ENCODE measurements at regions not wholly inside any gene's neighbourhood (a gene's known extent, or its start where the extent isn't known, plus 50 kb on each side); places are given as distances from the start of the nearest gene placed in this dataset.

DNA sequence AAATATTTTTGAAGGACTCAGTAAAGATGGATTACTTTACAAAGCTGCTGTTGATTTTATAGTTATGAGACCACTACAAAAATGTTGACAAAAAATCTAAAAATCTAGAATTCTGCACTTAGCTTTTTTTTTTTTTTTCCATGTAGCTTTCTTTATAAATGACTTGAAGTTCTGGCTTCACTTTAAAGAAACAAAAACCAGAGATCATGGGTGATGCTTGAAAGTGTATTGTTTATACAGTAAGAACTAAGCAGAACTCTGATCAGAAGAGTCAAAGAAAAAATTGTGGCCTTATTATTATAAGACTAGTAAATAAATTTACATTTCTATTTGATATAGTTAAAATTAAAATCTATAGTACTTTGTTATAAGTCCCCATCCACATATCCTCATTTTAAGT lies 301.7 kb downstream of the BLID start:
- Histone ChIP-seq H3K4me1 (ENCODE audit: control insufficient read depth, extremely low read depth, insufficient read depth, low read length) (no peaks in the 10 kb centered on the region), H3K9me1 (ENCODE audit: control insufficient read depth, extremely low read depth, insufficient read depth, low read length) (no peaks in the 10 kb centered on the region), H2AFZ (ENCODE audit: control insufficient read depth, low read length) (no peak overlapping the region), H3K79me2 (ENCODE audit: control insufficient read depth, insufficient read depth, low read length) (no peaks in the 10 kb centered on the region), H3K4me3 (ENCODE audit: control insufficient read depth in 2 of 3, extremely low read depth in 1 of 3, insufficient read depth in 2 of 3, low read depth in 1 of 3, low read length in 3 of 3) (no peak overlapping the region), H4K20me1 (ENCODE audit: control insufficient read depth, extremely low read depth, insufficient read depth, low read length) (no peaks in the 10 kb centered on the region), H3K27me3 (ENCODE audit: control insufficient read depth, extremely low read depth, insufficient read depth, low read length) (no peaks in the 10 kb centered on the region), H3K9me3 (ENCODE audit: control insufficient read depth, low read depth, low read length) (no peaks in the 10 kb centered on the region), H3K4me2 (ENCODE audit: control insufficient read depth, extremely low read depth, insufficient read depth, low read depth, low read length) (no peak overlapping the region), H3K36me3 (ENCODE audit: control insufficient read depth in 2 of 2, extremely low read depth in 1 of 2, insufficient read depth in 2 of 2, low read length in 2 of 2) (no peaks in the 10 kb centered on the region), H3K27ac (ENCODE audit: control insufficient read depth, insufficient read depth, low read length) (no peak overlapping the region), H3K9ac (ENCODE audit: control insufficient read depth, extremely low read depth, insufficient read depth, low read length) (no peak overlapping the region)
- TF ChIP-seq, protein P1, sequence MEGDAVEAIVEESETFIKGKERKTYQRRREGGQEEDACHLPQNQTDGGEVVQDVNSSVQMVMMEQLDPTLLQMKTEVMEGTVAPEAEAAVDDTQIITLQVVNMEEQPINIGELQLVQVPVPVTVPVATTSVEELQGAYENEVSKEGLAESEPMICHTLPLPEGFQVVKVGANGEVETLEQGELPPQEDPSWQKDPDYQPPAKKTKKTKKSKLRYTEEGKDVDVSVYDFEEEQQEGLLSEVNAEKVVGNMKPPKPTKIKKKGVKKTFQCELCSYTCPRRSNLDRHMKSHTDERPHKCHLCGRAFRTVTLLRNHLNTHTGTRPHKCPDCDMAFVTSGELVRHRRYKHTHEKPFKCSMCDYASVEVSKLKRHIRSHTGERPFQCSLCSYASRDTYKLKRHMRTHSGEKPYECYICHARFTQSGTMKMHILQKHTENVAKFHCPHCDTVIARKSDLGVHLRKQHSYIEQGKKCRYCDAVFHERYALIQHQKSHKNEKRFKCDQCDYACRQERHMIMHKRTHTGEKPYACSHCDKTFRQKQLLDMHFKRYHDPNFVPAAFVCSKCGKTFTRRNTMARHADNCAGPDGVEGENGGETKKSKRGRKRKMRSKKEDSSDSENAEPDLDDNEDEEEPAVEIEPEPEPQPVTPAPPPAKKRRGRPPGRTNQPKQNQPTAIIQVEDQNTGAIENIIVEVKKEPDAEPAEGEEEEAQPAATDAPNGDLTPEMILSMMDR (optimal IDR thresholded peaks at IDR 0.05 in 1 of 3, IDR thresholded peaks at IDR 0.05 in 1 of 3, conservative IDR thresholded peaks at IDR 0.05 in 1 of 3; ENCODE audit: extremely low read depth in 1 of 3, insufficient read depth in 2 of 3, low read length in 3 of 3) = no peak
- FAIRE-seq (no peak), DNase-seq (ENCODE audit: low read depth, low spot score) (no peak)
- dilution Hi-C loops (cut with MboI; ENCODE audit: extremely low pct_ligation_motif_present, low sequenced_read_pairs) = no loop called here

DNA sequence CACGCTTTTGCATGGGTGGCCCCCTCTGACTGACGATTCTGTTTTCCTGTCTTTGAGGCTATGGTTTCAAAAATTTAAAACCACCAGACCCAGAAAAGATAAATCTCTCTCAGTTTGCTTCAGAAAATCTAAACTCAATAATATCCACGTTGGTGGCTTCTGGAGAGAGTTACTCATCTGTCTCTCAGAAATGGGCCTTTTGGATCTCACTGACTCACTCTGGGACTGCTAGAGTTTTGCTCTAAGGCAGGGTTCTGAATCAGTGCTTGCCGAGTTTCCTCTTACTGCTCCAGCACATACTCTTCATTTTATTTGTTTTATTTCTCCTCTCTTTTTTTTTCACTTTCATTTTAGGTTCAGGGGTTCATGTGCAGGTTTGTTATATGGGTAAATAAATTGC lies 305.7 kb downstream of the BLID start:
- H3K4me1 ChIP-seq (ENCODE audit: control insufficient read depth, extremely low read depth, insufficient read depth, low read length) = no peaks in the 10 kb centered on the region
- TF ChIP-seq, protein P1 (optimal IDR thresholded peaks at IDR 0.05 in 1 of 3, IDR thresholded peaks at IDR 0.05 in 1 of 3, conservative IDR thresholded peaks at IDR 0.05 in 1 of 3; ENCODE audit: extremely low read depth in 1 of 3, insufficient read depth in 2 of 3, low read length in 3 of 3) = no peak
- no peak for TF ChIP-seq EZH2 (IDR thresholded peaks at IDR 0.05; ENCODE audit: low read length)
- DNase-seq (ENCODE audit: low read depth, low spot score) (no peak), FAIRE-seq (no peak)
- no peak overlapping the region for H3K27ac ChIP-seq (ENCODE audit: control insufficient read depth, insufficient read depth, low read length)
- H2AFZ ChIP-seq (ENCODE audit: control insufficient read depth, low read length) = no peak overlapping the region
- H3K9ac ChIP-seq (ENCODE audit: control insufficient read depth, extremely low read depth, insufficient read depth, low read length) = no peak overlapping the region
- dilution Hi-C loops (cut with MboI; ENCODE audit: extremely low pct_ligation_motif_present, low sequenced_read_pairs) = no loop called here
- H3K4me2 ChIP-seq (ENCODE audit: control insufficient read depth, extremely low read depth, insufficient read depth, low read depth, low read length) = no peak overlapping the region
- H3K36me3 ChIP-seq (ENCODE audit: control insufficient read depth in 2 of 2, extremely low read depth in 1 of 2, insufficient read depth in 2 of 2, low read length in 2 of 2) = no peaks in the 10 kb centered on the region
- H3K4me3 ChIP-seq (ENCODE audit: control insufficient read depth in 2 of 3, extremely low read depth in 1 of 3, insufficient read depth in 2 of 3, low read depth in 1 of 3, low read length in 3 of 3) = no peak overlapping the region
- H3K9me3 ChIP-seq (ENCODE audit: control insufficient read depth, low read depth, low read length) = no peaks in the 10 kb centered on the region
- no peaks in the 10 kb centered on the region for H3K27me3 ChIP-seq (ENCODE audit: control insufficient read depth, extremely low read depth, insufficient read depth, low read length)
- H4K20me1 ChIP-seq (ENCODE audit: control insufficient read depth, extremely low read depth, insufficient read depth, low read length) = no peaks in the 10 kb centered on the region
- no peaks in the 10 kb centered on the region for H3K9me1 ChIP-seq (ENCODE audit: control insufficient read depth, extremely low read depth, insufficient read depth, low read length)
- H3K79me2 ChIP-seq (ENCODE audit: control insufficient read depth, insufficient read depth, low read length) = no peaks in the 10 kb centered on the region

Measured in keratinocyte (primary cell).